Stimulated activated memory B cell treated with anti-CD40 and anti-IgM and Interleukin-4, amounts not matched to agents 10 μg/mL and 1 μg/mL and 100 μg/mL, for 72 hours (primary cell): ENCODE measurements at regions not wholly inside any gene's neighbourhood (a gene's known extent, or its start where the extent isn't known, plus 50 kb on each side); places are given as distances from the start of the nearest gene placed in this dataset.

ENCODE experiments used
- ATAC-seq: fragments of 150-1000 bp; cut with Tn5 transposase; 2 replicates; pipeline ENCODE4 v1.10.0; 2021
- H3K27ac Mint-ChIP-seq: one replicate; pipeline ENCODE4 v1.8.0; 2022; ENCODE audit warnings: mild to moderate bottlenecking, mixed read lengths
- H3K27me3 Mint-ChIP-seq: one replicate; pipeline ENCODE4 v1.8.0; 2022; ENCODE audit warnings: mixed read lengths
- H3K36me3 Mint-ChIP-seq: one replicate; pipeline ENCODE4 v1.8.0; 2022; ENCODE audit warnings: mixed read lengths
- H3K4me1 Mint-ChIP-seq: one replicate; pipeline ENCODE4 v1.8.0; 2022; ENCODE audit warnings: mixed read lengths
- H3K4me3 Mint-ChIP-seq: one replicate; pipeline ENCODE4 v1.8.0; 2022; ENCODE audit warnings: mild to moderate bottlenecking, moderate library complexity, mixed read lengths
- H3K9me3 Mint-ChIP-seq: one replicate; pipeline ENCODE4 v1.8.0; 2022; ENCODE audit warnings: mixed read lengths

- H3K27ac Mint-ChIP-seq = no peak overlapping the region
- H3K27me3 Mint-ChIP-seq = peaks cover 34% of the 10 kb centered on the region
- no peaks in the 10 kb centered on the region for H3K36me3 Mint-ChIP-seq
- no peak for ATAC-seq
- no peak overlapping the region for H3K4me3 Mint-ChIP-seq
- peaks cover 6% of the 10 kb centered on the region for H3K9me3 Mint-ChIP-seq
- no peaks in the 10 kb centered on the region for H3K4me1 Mint-ChIP-seq
Observed at GRCh38 chr1:14320518-14320917, 278.0 kb upstream of the KAZN start.

DNA sequence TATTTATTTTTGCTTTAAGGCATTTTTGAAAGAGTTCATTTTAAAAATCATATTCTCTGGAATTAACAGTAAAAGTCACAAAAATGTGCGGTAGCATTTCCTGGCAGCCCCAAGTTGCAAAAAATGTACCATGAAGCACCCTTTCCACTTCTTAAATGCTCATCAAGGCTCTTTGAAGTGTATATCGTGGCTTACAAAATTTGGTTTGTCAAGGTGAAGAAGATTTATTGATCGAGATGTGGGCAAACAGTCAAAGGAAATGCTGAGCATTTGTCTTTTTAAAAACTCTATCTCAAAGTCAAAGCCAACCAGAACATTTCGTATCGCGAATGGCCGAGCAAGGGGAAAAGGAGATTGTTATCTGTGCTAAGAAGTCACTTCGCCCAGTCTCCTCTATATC, 277.5 kb upstream of the KAZN start:
- H3K9me3 Mint-ChIP-seq = peaks cover 6% of the 10 kb centered on the region
- no peak for ATAC-seq
- H3K27ac Mint-ChIP-seq = no peak overlapping the region

DNA sequence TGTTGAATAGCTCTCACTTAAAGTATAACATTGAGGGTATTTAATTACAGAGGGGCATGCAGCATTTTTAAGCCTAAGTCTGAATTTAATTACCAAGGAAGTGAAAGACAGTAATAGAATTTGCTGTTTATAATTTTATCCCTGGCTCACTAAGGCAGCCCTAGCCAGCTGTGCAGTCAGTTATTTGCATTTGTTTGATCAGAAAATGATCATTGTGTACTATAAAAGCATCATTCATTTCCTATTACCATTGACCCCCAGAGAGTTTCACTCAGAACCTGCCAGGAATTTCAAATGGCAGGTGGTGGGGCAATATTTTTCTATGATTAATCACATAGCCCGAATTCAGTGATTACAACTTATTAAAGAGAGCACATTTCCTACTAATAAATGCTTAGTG, 277.1 kb upstream of the KAZN start:
- H3K4me1 Mint-ChIP-seq = no peaks in the 10 kb centered on the region
- H3K27ac Mint-ChIP-seq = no peak overlapping the region
- H3K4me3 Mint-ChIP-seq = no peak overlapping the region
- H3K9me3 Mint-ChIP-seq = peaks cover 8% of the 10 kb centered on the region
- H3K27me3 Mint-ChIP-seq = peaks cover 40% of the 10 kb centered on the region
- H3K36me3 Mint-ChIP-seq = no peaks in the 10 kb centered on the region
- no peak for ATAC-seq

More for the DNA sequence above, 277.5 kb upstream of the KAZN start:
- Mint-ChIP-seq H3K27me3 (peaks cover 36% of the 10 kb centered on the region), H3K36me3 (no peaks in the 10 kb centered on the region), H3K4me3 (no peak overlapping the region), H3K4me1 (no peaks in the 10 kb centered on the region)

DNA sequence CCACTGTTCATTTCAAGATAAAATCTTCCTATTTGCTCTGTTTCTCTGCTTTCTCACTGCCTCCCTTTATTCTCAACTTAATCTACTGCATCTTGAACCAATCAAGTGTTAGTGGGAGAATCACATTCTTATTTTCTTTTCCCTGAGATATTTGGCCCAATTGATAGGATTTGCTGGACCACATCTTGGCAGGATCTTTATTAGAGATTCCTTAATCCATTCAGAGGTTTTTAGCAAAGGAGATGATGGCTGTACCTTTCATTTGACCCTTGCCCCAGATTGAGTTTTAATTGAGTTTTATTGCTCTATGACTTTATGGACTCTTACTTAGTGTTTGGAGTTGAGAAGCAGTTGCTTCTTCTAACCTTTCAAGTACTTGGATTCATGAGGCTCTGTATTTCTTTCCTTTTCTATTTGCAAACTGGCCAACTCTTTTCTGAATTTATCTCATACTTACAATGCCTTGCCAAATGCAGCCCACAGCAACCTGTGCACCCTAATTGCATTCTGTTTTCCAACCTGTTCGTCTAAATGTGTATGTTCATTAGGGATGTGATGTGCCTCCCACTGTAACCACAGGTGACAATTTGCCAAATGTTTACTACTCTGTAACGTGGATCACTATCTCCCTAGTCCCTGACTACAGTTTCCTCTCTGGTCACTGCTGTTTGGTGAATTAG, 274.8 kb upstream of the KAZN start:
- ATAC-seq = no peak
- Mint-ChIP-seq H3K9me3 (peaks cover 12% of the 10 kb centered on the region), H3K4me1 (no peaks in the 10 kb centered on the region), H3K27ac (no peak overlapping the region), H3K27me3 (peaks cover 44% of the 10 kb centered on the region), H3K36me3 (no peaks in the 10 kb centered on the region), H3K4me3 (no peak overlapping the region)

DNA sequence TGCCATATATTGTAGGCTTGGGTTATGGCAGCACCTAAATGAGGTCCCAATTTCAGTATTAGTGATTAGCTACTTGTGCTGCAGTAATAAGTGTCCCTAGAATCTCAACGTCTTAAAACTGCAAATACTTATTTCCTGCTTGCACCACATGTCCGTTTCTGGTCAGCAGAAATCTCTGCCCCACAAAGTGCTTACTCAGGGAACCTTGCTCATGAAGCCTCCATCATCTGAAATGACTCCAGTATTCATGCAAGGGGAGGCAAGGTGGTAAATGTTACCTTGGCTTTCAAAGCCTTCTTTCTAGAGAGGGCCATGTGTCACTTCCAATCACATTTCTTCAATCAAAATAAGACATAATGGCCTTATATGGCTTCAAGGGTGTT, 274.2 kb upstream of the KAZN start:
- no peak for ATAC-seq
- no peaks in the 10 kb centered on the region for H3K4me1 Mint-ChIP-seq
- peaks cover 39% of the 10 kb centered on the region for H3K27me3 Mint-ChIP-seq
- H3K4me3 Mint-ChIP-seq = no peak overlapping the region
- H3K36me3 Mint-ChIP-seq = no peaks in the 10 kb centered on the region
- H3K27ac Mint-ChIP-seq = no peak overlapping the region
- peaks cover 12% of the 10 kb centered on the region for H3K9me3 Mint-ChIP-seq

GRCh38 chr1:14326857-14327256, 271.6 kb upstream of the KAZN start:
- H3K27me3 Mint-ChIP-seq = peaks cover 19% of the 10 kb centered on the region
- no peak overlapping the region for H3K27ac Mint-ChIP-seq
- no peaks in the 10 kb centered on the region for H3K4me1 Mint-ChIP-seq
- H3K9me3 Mint-ChIP-seq = peaks cover 12% of the 10 kb centered on the region
- no peak overlapping the region for H3K4me3 Mint-ChIP-seq
- no peak for ATAC-seq
- H3K36me3 Mint-ChIP-seq = no peaks in the 10 kb centered on the region

DNA sequence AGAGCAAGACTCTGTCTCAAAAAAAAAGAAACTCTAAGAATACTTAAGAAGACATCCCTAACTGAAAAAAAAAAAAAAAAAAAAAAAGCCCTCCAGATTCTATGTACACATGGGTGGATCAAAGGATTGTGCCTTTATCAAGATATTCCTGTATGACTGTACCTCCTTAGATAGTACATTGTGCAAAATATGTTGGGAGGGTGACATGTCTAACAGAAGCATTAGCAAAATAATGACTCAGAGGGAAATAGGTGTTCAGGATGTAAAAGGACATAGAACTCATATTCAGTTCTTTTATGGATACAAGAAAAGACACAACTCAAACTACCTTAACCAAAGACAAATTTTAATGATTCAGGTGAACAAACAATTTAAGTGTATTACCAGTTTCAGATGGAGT, 269.8 kb upstream of the KAZN start:
- no peaks in the 10 kb centered on the region for H3K4me1 Mint-ChIP-seq

DNA sequence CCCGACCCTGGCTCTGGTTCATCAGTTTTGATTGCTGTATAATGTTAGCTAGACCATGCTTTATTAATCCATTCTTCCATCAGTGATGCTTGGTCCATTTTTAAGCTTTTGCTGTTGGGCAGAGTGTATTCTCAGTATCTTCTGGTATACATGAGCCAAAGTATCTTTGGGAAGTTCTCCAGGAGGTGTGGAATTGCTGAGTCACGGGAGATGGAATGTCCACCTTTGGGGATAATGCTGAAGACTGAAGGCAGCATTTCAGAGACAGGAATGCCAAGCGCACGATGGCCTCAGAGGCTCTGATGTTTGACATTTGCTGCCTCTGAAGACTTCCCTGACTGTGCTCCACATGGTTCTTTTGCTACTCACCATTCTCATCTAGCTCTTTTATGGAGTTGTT, 266.3 kb upstream of the KAZN start:
- H3K36me3 Mint-ChIP-seq = no peaks in the 10 kb centered on the region
- no peak overlapping the region for H3K27ac Mint-ChIP-seq
- no peak overlapping the region for H3K4me3 Mint-ChIP-seq
- peaks cover 5% of the 10 kb centered on the region for H3K27me3 Mint-ChIP-seq
- H3K4me1 Mint-ChIP-seq = no peaks in the 10 kb centered on the region
- H3K9me3 Mint-ChIP-seq = peaks cover 16% of the 10 kb centered on the region
- ATAC-seq = no peak

More for the DNA sequence above, 269.8 kb upstream of the KAZN start:
- Mint-ChIP-seq H3K27me3 (peaks cover 19% of the 10 kb centered on the region), H3K4me3 (no peak overlapping the region), H3K9me3 (peaks cover 13% of the 10 kb centered on the region), H3K36me3 (no peaks in the 10 kb centered on the region), H3K27ac (no peak overlapping the region)
- ATAC-seq = no peak

DNA sequence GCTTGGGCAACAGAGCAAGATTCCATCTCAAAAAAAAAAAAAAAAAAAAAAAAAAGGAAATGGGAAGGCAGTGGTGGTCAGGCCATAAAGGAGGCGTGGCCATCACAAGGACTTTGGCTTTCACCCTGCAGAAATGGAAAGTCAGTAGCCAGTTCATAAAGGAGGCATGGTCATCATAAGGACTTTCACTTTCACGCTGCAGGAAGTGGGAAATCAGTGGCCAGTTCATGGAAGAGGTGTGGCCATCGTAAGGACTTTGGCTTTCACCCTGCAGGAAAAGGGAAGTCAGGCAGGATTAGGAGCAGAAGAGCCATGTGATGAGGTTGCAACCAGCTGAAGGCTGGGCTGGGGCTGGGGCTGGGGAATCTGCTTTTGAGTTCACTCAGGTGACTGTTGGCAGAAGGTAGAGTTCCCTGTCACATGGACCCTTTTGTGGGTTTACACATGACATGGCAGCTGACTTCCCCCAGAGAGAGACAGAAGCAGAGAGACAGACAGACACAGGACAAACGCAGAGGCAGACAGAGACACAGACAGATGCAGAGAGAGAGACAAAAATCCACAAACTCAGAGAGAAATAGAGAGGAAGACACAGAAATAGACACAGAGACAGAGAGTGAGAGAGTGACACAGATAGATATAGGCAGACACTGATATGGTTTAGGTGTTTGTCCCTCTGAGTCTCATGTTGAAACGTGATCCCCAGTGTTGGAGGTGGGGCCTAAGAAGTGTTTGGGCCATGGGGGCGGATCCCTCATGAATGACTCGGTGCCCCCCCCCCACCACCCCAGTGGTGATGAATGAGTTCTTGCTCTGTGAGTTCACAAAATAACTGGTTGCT, 263.9 kb upstream of the KAZN start:
- peaks cover 16% of the 10 kb centered on the region for H3K9me3 Mint-ChIP-seq
- no peaks in the 10 kb centered on the region for H3K27me3 Mint-ChIP-seq
- no peak overlapping the region for H3K27ac Mint-ChIP-seq
- H3K4me3 Mint-ChIP-seq = no peak overlapping the region
- no peak for ATAC-seq
- no peaks in the 10 kb centered on the region for H3K4me1 Mint-ChIP-seq
- H3K36me3 Mint-ChIP-seq = no peaks in the 10 kb centered on the region

- Mint-ChIP-seq H3K27ac (no peak overlapping the region), H3K4me1 (no peaks in the 10 kb centered on the region), H3K36me3 (no peaks in the 10 kb centered on the region), H3K9me3 (peaks cover 13% of the 10 kb centered on the region), H3K4me3 (no peak overlapping the region), H3K27me3 (peaks cover 19% of the 10 kb centered on the region)
- no peak for ATAC-seq
Observed at GRCh38 chr1:14338509-14338908, 260.0 kb upstream of the KAZN start.

DNA sequence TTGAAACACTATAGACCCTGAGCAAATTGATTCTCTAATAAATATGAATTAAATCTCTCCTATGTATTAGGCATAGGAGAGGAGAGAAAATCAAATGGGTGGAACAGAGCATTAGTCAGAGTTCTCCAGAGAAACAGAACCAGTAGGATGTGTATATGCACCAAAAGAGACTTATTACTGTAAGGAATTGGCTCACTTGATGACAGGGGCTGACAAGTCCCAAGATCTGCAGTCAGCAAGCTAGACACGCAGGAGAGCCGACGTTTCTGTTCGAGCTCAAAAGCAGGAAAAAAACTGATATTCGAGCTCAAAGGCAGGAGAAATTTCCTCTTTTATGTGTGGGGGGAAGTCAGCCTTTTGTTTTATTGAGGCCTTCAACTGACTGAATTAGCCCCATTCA, 259.2 kb upstream of the KAZN start:
- Mint-ChIP-seq H3K27me3 (peaks cover 19% of the 10 kb centered on the region), H3K9me3 (peaks cover 12% of the 10 kb centered on the region), H3K27ac (no peak overlapping the region), H3K4me3 (no peak overlapping the region), H3K36me3 (no peaks in the 10 kb centered on the region), H3K4me1 (no peaks in the 10 kb centered on the region)
- no peak for ATAC-seq

- Mint-ChIP-seq H3K4me1 (no peaks in the 10 kb centered on the region), H3K27ac (no peak overlapping the region), H3K4me3 (no peak overlapping the region), H3K27me3 (peaks cover 19% of the 10 kb centered on the region), H3K9me3 (peaks cover 7% of the 10 kb centered on the region), H3K36me3 (no peaks in the 10 kb centered on the region)
- no peak for ATAC-seq
Observed at GRCh38 chr1:14340002-14340785, 258.3 kb upstream of the KAZN start.

- H3K27ac Mint-ChIP-seq = no peak overlapping the region
Observed at GRCh38 chr1:14341147-14341546, 257.3 kb upstream of the KAZN start.

DNA sequence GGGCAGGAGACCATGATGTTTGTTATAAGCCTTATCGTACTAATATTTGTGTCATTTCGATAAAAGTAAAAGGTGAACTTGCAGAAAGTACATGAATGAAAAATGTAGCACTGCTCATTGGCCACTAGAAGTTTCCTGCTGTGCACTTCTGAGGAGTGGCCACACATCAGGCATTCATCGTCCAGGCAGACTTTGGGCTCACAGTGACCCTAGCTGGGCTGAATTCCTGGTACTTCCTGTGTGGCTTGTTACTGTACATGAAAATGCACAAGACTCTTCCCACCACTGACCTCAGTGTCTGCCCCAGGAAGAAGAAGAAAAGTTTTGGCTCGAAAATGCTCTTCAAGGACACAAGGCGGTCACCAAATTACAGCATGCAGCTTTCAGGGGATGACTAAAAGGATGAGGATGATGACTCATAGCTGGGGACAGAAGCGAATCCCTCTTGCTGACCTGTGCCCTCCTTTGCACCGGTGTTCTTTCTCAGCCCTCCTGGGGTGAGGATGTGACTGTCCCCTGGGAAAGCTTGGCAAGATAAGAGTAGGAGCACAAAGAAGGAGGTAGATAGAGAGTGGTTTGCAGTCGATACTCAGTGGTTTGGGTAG, 252.4 kb upstream of the KAZN start:
- Mint-ChIP-seq H3K4me1 (no peaks in the 10 kb centered on the region), H3K36me3 (no peaks in the 10 kb centered on the region), H3K27me3 (peaks cover 18% of the 10 kb centered on the region), H3K4me3 (no peak overlapping the region), H3K9me3 (no peaks in the 10 kb centered on the region), H3K27ac (no peak overlapping the region)
- ATAC-seq = no peak

More at GRCh38 chr1:14341147-14341546, 257.3 kb upstream of the KAZN start:
- Mint-ChIP-seq H3K4me3 (no peak overlapping the region), H3K27me3 (peaks cover 19% of the 10 kb centered on the region), H3K4me1 (no peaks in the 10 kb centered on the region), H3K36me3 (no peaks in the 10 kb centered on the region), H3K9me3 (no peaks in the 10 kb centered on the region)
- no peak for ATAC-seq

GRCh38 chr1:14347186-14347585, 251.3 kb upstream of the KAZN start:
- H3K27me3 Mint-ChIP-seq = peaks cover 6% of the 10 kb centered on the region
- no peaks in the 10 kb centered on the region for H3K4me1 Mint-ChIP-seq
- no peak for ATAC-seq
- H3K9me3 Mint-ChIP-seq = no peaks in the 10 kb centered on the region
- no peaks in the 10 kb centered on the region for H3K36me3 Mint-ChIP-seq
- no peak overlapping the region for H3K4me3 Mint-ChIP-seq
- H3K27ac Mint-ChIP-seq = no peak overlapping the region
